CD4-positive, alpha-beta T cell treated with Interleukin-10 for 1 hour (primary cell): ENCODE measurements at regions not wholly inside any gene's neighbourhood (a gene's known extent, or its start where the extent isn't known, plus 50 kb on each side); places are given as distances from the start of the nearest gene placed in this dataset.
"Not testable (repeated sequence)": the region's sequence is repeated elsewhere in the genome, so short reads cannot be mapped to it uniquely, and the experiment has no call there.

Source experiments
- DNase-seq: peaks from one replicate; pipeline ENCODE4 v3.0.0-alpha.2; 2020

GRCh38 chr2:173468266-173468793 lies 113.7 kb downstream of the CDCA7 start:
- DNase-seq: no peak

DNA sequence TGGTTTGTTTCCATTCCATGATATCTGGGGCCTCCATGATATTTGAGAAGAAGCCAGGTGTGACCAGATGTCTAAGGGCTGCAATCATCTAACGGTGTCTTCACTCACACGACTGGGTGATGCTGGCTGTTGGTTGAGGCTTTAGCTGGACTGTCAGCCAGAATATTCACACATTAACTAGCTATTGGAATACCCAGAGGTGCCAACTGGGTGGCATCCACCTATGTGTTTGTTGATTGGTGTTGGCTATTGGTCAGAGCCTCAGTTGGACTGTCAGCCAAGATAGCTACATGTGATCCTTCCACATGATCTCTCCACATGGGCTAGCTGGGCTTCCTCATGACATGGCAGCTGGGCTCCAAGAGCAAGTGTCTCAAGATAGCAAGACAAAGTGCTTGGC lies 117.4 kb downstream of the CDCA7 start:
- DNase-seq: no peak

DNA sequence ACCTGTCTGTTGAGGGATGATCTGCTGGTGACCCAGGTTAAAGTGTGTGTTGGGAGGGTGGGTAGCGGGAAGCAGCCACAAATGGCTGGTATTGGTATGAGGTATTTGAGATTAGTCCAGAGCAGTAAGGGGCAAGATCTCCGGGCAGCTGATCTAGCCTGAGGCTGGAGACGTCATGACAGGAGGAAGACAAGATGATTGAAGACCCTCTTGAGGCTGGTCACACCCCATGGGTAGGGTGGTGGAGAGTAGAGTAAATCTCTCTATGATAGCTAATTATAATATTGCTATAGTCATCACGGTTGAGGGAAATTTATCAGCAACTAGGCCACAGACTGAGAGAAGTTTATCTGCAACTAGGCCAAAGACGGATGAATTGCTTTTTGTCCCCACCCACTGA lies 128.5 kb downstream of the CDCA7 start:
- DNase-seq: no peak

- DNase-seq: no peak
Observed at GRCh38 chr2:173488861-173489260, 134.2 kb downstream of the CDCA7 start.

- DNase-seq: no peak
Observed at GRCh38 chr2:173491418-173491817, 136.7 kb downstream of the CDCA7 start.

DNA sequence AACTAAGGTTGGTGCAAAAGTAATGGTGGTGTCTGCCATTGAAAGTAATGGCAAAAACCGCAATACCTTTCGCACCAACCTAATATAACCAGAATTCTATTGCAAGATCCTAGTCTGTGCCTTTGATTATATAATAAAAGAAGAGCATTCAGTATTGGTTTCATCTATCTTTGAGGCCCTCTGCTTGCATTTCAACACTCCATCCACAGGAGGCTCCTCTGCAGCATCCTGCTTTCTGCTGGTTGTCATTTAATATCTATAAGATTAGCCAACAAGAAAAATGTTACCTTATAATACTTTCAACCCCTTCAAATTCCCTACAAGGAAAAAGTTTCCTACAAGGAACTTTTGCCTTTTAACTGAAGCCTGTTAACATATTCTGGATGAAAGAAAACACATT lies 139.2 kb downstream of the CDCA7 start:
- DNase-seq: no peak

DNA sequence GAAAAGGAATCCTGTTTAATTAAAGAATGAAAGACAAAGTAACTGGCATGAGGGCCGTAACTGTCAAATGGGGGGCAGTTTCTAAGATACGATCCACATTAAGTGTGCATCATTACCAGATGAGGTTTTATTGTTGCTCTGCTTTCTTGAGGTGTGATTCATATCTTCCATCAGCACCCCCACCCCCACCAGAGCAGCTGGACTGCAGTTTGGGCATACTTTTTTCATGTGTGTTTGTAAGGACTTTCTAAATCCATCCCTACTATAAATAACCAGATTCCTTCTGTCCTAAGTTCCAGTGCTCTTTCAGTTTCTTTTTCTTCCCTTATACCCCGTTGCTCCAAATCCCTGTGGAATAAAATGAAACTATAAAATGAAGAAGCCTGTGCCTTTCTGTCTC lies 142.1 kb downstream of the CDCA7 start:
- DNase-seq: no peak

DNA sequence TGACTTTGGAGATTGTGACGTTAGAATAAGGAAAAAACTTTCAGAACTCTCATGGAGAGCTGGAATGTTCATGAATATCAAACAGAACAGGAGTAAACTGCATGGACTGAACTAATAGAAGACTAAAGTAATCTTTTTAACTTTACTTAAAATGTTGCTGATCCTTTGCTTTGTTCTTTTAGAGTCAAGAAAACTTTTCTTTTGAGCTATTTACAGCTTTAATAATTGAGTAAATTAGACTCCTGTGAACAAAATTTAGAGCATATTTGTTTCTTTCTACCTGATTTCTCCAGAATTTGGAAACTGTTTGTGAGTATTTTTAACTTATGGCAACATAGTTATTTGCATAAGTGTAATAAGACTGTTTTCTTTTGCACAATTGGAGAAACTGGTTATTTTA lies 146.3 kb downstream of the CDCA7 start:
- no peak for DNase-seq

DNA sequence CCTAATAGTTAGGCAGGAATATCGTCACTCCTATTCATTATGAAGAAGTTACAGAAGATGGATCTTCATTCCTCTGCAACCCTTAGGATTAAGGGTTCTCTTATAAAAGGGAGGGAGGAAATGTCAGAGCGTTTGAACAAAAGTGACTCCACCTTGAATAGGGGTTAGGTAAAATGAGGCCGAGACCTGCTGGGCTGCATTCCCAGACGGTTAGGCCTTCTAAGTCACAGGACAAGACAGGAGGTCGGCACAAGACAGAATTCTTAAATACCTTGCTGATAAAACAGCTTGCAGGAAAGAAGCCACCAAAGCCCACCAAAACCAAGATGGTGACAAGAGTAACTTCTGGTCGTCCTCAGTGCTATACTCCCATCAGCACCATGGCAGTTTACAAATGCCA lies 147.6 kb downstream of the CDCA7 start:
- no peak for DNase-seq

- DNase-seq: no peak
Observed at GRCh38 chr2:173511357-173511756, 156.7 kb downstream of the CDCA7 start.

DNA sequence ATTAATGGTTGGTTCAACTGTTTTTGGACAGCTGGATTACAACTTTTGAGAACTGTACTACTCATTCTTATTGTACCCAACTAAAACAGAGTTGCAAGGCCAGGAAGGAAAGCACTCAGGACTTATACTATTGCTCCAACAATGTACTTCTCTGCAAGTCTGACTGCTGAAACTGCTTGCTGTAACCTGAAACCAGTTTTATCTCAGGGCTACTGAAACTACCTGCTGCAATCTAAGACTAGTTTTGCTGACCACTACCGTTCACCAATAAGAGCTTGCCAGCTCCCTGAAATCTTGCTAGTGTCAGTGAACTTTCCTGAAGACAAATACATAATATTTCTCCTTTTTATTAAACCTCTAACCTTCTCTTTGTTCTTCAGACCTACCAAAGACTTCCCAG lies 157.3 kb downstream of the CDCA7 start:
- DNase-seq: no peak

- no peak for DNase-seq
Observed at GRCh38 chr2:173513107-173513727, 158.5 kb downstream of the CDCA7 start.

DNA sequence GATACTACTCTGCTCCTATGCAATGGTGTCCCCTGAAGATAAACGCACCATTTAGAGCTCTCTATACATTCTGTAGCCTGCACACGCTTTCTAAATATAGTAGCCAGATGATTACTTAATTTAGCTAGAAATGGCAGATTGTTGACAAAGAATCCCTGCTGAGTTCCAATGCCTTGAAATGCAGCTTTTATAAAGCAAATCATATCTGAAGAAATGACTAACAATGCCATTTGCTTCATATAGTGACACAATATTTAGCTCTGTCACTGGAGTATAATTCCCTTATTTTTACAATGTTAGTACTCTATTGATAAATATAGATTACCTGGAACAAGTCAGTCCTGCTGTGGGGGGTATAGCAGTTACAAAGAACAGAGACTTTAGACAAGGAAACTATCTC lies 166.2 kb downstream of the CDCA7 start:
- no peak for DNase-seq

- DNase-seq: no peak
Observed at GRCh38 chr2:173521450-173522192, 166.9 kb downstream of the CDCA7 start.

GRCh38 chr2:173523497-173523896 lies 168.8 kb downstream of the CDCA7 start:
- DNase-seq: no peak

DNA sequence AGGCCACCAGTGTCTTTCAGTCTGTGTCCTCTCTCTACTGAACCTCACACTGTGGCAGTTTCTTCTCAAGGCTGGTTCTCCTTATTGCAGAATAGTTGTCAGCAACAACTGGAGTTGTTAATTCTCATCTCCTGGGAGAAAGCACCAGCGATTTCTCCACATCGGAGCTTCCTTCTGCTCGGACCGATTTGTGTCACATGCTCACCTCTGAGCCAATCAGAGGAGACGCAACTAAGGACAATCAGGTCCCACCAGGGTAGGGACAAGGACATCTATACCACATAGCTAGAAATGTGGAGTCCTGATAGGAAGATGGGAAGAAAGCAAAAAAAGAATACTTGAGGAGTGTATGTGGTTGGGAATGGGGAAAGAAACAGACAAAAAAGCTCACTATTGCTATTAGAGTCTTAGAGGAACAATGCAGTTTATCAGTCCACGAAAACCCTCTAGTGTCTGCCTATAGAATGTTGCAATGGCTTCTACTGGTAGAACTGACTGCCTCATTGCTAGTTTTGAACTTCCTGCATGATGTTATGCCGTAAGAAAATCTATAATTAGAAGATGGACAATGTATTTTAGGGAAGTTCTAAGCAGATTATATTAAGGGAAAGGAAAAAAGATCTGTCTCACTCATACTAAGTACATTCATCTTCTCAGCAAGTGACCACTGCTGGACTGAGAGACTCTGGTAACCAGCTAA lies 169.7 kb downstream of the CDCA7 start:
- DNase-seq: no peak

DNA sequence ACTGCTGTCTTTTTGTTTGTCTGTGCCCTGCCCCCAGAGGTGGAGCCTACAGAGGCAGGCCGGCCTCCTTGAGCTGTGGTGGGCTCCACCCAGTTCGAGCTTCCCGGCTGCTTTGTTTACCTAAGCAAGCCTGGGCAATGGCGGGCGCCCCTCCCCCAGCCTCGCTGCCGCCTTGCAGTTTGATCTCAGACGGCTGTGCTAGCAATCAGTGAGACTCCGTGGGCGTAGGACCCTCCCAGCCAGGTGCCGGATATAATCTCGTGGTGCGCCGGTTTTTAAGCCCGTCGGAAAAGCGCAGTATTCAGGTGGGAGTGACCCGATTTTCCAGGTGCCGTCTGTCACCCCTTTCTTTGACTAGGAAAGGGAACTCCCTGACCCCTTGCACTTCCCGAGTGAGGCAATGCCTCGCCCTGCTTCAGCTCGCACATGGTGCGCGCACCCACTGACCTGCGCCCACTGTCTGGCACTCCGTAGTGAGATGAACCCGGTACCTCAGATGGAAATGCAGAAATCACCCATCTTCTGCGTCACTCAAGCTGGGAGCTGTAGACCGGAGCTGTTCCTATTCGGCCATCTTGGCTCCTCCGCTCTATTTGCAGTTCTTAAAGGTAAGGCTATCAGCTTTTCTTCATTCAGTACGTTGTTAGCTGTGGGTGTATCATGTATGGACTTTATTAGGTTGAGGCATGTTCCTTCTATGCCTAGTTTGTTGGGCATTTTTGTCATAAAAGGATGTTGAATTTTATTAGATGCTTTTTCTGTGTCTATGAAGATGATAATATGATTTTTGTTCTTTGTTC lies 178.3 kb downstream of the CDCA7 start:
- not testable (repeated sequence) for DNase-seq

- DNase-seq: no peak
Observed at GRCh38 chr2:173537694-173538093, 183.0 kb downstream of the CDCA7 start.

- DNase-seq: no peak
Observed at GRCh38 chr2:173539615-173540014, 184.9 kb downstream of the CDCA7 start.

DNA sequence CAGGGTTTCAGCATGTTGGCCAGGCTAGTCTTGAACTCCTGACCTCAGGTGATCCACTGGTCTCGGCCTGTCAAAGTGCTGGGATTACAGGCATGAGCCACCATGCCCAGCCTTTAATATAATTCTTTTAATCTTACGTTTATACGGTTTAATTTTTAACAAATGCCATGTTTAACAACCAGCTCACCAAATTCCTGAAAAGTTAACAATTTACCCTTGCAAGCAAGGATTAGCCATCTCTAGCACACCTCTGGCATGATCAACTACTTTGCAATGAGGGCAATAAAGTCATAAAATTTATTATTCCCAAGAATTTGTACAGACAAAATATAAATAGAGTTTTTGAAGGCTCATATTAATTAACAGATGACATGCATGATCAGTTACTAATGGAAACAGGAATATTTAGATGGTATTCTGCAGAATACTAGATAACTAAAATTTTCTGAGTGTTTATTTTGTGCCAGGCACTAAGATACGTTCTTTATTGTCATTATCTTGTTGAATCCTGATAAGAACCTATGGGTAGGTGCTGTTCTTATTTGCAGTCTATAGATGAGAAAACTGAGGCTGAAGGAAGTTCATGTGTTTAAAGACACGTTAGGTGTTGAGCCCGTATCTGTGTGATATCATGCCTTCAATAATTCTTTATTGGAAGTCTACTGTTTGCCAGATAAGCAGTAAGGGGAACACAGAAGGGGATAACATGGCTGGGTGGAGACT lies 190.1 kb downstream of the CDCA7 start:
- no peak for DNase-seq

DNA sequence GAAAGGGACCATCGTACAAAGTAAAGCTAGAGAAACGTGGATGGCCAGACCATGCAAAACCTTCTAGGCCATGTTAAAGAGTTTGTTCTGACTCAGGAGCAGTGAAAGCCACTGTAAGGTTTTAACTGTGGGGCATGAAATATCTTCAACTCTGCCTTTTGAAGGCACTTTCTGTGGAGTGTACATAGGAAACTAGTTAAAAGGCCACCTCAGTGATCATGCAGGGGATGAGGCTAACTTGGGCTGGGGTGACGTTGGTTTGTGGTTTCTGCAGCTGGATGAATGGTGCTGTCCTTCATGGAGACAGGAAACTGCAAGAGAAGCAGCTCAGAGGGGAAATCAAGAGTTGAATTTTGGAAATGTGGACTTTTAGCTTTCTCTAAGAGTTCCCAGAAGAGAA lies 190.7 kb downstream of the CDCA7 start:
- DNase-seq: no peak

DNA sequence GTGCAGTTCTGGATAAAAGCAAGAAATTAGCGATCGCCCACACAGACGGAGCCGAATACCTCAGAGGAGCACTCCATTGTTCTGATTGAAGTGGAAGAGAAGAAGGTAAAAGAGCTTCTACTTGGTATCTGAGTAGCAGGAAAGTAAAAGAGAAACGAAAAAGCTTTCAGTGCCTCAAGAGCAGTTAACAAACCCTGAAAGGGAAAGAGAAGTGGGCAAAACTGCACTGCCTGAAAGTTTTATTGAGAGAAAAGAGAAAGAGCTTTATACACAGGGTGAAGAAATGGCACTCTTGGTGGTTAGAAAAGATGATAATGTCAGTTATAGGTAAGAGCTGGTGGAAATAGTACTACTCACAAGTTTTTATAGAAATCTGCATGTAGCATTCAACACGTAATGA lies 192.8 kb downstream of the CDCA7 start:
- DNase-seq: no peak
